Occipital lobe (tissue), 1 donor: ENCODE measurements at regions not wholly inside any gene's neighbourhood (a gene's known extent, or its start where the extent isn't known, plus 50 kb on each side); places are given as distances from the start of the nearest gene placed in this dataset.

Experiments used
- DNase-seq: peaks from one replicate; lab custom pipeline; 2025; lab: John Stamatoyannopoulos, UW

DNA sequence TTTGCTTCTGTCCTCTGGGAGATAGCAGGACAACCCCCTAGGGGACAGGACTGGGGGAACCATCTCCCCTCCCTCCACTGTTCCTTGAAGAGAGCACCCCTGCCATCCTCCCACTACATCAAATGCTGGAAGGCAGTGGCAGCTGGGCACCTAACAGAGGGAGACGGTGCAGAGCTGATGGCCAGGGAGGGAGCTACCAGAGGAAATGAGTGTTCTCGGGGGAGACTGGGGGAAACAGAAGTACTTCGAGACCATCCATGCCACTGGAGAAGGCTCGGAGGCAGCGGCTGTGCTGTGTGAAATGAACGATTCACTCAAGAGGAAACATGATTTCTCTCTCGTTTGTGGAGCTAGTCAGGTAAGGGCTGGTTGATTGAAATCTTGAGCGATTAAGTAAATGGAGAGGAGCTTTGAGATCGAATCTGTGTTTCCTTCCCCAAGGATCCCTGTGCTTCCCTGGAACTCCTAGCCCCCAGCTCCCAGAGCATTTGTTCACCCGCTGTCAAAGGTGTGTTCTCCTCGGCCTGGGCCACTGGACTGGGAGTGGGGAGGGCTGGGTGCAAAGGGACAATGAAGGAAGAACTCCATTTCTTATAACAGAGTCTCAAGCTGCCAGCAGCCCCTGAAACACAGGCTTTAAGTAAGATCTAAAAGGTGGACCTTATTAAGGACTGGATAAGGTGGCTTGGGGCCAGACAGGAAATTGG lies 261.3 kb upstream of the MOCS1 start:
- no peak for DNase-seq

DNA sequence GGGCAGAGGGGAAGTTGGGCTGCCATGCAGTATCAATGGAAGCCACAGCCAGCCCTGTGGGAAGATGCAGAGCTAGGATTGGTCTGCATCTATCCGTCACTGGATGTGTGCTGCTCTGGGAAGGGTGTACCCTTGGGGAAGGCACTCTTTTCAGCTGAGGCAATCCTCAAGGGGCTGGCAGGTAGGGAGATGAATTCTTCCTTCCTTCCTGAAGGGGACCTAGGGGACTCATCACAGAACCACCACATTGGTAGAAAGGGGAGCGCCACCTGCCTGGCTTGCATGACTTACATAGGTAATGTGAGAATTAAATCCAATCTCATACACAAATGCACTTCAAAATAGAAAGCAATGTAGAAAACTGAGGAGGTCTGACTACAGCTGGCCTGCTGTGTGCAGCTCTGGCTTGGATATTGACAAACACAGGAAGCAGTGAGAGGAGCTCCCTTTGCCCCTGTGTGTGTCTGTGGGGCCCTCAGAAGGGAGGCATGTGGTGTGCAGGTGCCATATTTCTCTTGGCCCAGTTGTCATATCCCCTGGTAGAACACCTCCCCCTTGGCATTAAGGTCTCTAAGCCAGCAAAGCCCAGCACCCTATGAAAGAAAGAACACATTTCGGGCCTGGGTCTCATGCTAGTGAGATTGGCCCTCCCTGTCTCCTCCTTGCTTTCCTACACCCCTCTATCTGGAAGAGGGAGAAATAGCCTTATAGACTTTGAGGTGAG lies 260.3 kb upstream of the MOCS1 start:
- no peak for DNase-seq

DNA sequence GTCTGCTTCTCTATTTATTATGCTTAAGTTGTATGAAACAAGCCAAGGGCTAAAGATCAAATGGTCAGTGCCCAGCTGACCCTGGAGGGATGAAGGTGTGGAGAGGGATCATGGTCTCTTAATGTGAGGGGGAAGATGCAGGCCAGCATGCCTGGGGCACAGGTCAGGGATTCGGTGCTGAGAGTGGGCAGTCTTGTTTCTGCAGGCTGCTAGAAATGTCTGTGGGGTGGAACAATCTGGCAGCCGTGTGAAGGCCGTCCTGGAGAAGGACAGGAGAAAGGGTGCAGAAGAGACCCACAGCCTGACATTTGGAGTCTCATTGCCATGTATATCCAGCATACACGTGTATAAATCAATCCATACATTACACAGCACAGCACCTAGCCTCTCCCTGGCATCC lies 258.3 kb upstream of the MOCS1 start:
- no peak for DNase-seq

DNA sequence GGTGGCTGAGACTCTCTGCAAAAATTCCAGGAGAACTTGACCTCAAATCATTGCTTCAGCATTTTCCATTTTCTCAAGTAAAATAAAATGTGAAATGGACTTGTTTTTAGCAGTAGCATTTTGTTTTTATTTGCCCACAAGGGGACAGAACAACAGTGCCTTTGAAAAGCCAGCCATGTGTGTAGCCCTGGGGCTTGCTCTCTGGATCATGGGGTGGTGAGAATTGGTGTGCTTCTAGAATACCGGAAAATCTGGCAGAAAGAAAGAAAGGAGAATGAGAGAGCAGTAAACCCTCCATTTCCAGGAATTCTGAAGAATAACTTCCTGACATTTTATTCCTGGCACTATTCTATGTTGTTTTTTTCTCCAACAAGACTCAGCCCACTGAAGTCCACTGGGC lies 254.7 kb upstream of the MOCS1 start:
- DNase-seq = no peak

DNA sequence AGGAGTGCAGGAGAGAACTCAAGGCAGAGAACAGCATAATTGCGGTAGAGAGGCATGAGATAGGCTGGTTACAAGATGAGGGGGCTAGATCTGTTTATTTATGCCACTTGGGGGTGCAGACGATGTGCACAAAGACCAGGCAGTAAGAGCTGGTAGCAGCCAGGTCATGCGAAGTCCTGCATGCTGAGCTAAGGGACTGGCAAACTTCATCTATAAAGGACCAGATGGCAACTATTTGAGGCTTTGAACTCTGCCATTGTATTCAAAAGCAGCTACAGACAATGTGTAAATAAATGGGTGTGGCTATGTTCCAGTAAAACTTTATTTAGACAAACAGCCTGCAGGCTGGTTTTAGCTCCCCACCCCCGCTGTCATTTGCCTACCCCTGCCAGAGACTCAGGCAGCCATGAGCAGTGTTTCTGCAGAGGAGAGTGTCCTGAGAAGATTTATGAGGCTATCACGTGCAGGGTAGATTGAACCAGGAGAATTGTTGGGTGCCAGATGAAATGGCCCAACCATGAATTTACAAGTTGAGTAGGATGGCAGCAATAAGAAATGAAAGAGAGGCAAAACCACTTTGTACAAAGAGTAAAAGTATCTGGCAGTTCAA lies 253.4 kb upstream of the MOCS1 start:
- no peak for DNase-seq

DNA sequence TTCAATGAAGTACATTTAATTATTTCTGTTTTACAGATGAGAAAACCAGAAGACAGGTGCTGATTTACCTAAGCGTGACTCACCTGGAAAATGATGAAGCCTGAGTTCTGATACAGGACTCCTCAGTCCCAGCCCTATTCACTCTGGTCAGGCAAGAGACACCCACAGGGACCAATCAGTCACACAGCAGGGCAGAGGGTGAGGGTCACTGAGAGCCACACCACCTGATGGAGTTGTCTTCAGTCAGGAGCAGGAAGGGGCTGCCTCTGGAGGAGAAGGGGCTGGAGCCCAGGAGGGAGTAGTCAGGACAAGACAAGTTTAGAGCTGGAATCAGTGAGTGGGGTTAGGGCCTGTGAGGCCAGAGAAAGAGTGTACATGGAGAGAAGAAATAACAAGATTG lies 251.2 kb upstream of the MOCS1 start:
- no peak for DNase-seq

DNA sequence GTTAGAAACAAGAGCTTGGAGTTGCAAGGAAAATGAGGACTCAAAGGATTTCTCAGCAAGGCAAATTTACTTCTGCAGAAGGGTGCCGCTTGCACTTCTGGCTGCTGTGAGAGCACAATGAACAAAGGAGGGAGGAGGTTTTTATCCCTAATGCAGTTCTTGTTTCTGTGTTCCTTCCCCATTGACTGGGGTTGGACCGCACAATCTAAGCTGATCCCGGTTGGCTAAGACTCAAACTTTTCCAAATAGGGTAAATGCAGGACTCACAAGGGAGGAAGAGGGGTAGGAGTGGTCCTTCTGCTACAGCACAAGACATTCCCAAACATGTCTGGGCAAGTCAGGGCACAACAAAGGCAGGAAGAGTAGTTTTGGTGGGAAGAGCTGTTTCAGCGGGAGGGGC lies 249.6 kb upstream of the MOCS1 start:
- DNase-seq = no peak

DNA sequence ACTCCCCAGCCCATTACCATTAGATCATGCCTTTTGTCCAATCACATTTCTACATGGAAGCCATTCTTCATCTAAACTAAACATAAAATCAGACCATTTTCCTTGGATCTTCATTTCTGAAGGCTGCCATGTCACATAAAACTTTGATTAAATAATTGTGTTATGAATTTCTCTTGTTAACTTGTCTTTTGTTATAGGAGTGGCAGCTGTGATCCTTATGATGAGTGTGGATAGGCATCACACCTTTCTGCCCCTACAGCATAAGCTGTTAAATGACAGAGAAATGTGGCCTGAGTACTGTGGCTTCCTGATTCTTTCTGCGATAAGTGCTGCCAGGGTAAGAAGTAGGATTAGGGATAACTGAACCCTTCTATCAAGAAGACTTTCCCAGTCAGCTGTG lies 247.1 kb upstream of the MOCS1 start:
- no peak for DNase-seq

DNA sequence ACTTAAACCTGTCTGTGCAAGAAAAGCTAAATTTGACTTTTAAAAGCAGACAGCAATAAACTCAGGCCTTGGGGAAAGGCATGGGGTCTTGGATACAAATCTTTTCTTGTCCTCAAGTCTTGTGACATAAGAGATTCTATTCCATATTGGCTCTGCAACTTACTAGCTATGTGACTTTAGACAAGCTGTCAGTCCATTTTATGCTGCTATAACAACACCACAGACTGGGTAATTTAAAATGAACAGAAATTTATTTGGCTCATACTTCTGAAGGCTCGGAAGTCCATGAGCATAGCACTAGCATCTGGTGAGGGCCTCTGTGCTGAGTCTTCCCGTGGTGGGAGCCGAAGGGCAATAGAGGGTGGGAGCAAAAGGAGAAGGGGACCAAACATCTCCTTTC lies 246.0 kb upstream of the MOCS1 start:
- no peak for DNase-seq

DNA sequence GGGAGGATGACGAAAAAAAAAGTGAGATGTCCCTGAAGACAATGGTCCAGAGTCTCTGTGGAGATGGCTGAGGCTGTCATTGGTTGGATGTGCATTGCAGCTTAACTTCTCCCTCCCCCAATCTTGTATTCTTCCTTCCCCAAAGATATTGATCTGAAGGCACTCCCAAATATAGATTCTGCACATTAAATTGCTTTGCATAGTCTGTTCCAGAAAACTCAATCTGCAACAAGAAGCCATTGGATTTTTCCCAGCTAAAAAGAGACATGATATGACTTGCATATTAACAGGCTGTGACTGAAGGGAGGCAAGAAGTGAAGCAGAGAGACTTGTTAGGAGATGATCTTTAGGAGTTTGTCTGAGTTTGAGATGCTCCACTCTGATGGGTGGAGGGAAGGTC lies 245.2 kb upstream of the MOCS1 start:
- DNase-seq = no peak

DNA sequence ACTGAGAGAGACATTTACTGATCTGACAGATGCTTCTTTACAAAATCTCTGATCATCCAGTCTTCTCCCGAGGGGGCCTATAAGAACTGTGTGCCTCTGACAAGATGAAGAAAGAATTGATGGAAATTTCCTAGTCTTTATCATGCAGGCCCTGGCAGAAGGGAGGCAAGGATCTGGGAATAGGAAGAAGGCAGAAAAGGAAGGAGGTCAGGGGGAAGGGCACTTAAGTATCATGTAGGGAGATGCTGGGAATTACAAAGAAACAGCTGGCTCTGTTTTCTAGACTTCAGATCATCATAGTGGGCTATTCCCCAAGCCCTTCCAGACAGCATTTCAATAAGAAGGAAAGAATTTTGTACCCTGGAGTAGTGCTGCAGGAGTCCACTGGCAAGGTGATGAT lies 243.3 kb upstream of the MOCS1 start:
- DNase-seq = no peak

DNA sequence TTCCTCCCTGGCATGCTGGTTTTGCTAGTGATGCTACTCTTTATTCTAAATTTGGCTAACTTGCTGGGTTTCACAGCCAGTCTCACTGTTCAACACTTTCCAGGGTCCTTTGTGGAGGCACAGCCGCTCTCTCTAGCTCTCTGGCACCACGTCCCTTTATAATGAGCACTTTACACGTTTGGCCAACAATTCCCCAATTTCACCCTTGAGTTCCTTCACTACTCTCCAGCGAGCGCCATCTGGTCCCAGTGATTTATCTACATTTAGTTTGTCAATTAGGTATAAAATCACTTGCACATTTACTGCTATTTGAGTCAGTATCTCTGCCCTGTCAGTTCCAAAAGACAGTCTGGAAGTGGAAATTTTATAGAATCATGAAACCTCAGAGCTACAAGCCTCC lies 241.9 kb upstream of the MOCS1 start:
- DNase-seq = no peak

DNA sequence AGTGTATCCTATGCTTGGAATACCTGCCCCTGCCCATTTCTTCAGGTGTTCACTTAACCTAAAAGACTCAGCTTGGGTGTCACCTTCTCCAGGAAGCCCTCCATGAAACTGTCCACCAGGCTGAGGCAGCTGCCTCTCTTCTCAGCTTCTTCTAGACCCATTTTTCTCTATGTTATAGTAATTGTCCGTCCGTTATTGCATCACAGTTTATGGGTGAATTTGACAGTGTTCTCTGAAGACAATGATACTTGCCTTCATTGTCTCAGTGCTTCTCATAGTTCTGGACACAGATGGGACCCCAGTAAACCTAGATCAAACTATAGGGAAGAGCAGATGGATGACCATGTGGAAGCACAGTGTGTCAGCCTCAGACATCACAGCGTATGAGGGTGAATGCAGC lies 238.0 kb upstream of the MOCS1 start:
- no peak for DNase-seq

DNA sequence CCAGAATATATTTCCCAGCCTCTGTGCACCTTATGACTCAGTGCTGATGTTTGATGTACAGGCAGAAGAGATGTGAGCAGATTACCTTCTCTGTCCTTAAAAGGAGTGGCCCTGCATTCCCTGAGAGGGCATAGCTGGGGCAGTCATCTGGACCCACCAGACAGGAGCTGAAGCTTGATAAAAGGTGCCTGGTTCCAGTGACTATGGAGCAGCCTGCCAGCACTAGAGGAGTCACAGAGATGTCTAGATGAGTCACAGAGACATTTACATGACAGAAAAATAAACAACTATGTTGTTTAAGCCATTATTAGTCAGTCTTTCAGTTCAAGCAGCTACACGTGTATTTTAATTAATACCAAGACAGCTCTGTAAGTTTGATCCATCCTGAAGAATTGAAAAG lies 237.1 kb upstream of the MOCS1 start:
- DNase-seq = no peak

DNA sequence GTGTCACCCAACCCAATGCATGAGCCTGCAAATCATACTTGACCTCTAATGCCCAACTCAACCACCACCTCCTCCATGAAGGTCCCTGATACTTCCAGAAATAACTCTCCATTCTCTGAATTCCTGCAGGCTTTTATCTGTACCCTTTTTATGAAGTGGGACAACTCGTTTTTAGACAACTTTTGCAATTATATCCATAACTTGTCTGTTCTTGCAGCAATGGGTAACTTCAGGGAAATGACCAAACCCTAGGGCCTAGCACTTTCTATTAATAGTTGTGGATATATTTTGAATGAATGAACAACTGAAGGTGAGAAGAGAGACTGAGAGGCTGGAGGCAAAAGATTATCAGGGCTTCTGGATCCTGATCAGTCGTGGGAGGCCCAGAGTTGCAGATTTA lies 236.6 kb upstream of the MOCS1 start:
- DNase-seq = no peak

DNA sequence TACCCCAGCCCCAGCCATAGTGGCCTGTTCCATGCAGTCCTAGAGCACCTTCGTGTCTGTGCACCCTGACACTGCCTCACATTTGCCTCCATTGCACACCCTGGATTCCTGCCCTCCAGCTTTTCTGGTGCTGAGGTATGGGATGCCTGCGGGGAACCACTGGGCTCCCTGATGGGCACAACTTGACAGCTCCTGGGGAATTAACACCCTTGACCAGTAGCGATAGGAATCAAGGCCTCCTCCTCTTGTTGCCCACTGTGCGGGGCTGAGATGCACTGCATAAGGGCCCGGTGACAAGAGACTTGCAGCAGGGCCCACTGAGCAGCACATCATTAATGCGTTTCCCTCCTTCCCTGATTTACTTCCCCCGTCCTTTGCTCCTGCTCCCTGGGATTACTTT lies 235.6 kb upstream of the MOCS1 start:
- no peak for DNase-seq

DNA sequence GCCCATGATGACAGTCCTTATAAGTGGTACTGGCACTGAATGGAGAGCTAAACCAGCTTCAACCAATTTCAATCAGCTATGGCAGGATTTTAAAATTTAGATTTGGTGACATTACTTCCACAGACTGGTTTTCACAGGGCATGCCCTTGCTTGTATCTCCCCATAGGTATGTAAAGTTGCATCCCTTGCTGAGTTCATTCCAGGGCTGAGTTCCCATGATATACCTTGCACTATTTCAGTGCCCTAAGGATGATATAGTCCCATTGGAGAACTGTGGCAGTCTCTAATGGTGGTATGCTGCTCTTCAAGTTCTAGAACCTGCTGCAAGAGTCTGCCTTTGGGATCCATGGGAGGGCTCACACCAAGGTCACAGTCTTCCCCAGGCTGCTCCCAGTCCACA lies 232.7 kb upstream of the MOCS1 start:
- DNase-seq = no peak

DNA sequence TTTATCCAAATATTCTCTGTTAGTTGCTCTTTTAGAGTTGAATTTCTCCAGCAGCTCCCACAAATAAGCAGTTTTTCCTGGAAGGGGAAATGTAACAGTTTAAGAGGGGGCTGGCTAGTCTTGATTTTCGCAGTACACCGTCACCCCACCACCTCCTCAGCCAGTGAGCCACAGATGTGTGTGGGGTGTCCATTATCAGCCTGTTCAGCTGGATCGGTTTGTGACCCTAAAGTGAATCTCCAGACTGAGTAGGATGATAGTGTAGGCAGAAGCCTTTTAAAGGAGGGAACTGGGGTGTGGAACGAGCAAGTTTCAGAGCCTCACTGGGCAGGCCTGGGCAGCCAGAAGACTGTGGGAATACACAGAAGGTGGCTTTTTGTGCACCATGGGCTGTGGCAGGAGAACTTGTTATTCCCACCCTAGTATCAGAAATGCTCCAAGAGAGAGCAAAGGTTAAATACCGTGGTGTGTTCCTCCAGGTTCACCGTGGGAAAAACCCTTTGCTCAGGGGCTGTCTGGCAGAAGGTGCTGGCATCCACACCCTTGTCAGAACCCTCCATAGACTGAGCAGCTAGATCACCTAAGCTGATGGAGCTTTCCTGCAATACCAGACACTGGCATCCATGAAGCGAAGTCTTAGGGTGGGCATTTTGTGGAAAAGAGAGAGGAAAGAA lies 230.9 kb upstream of the MOCS1 start:
- DNase-seq = no peak

DNA sequence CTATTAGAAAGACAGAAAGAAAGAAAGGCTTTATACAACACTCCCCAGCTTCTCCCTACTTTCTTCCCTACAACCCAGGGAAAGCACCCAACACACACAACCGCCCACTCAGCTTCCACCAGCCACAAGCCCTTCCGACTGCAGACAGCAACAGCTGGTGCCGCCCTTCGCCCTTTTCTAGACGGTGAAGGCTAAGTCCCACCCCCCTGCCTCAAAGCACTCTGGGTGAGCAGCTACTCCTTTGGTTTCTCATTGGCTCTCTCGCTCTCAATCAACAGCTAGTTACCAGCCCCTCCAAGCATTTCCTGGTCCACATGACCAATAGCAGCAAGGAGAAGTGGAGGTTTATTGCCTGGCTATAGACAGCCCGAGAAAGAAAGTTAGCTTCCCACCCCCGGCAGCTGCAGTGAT lies 230.1 kb upstream of the MOCS1 start:
- DNase-seq = peak; percentile 76

DNA sequence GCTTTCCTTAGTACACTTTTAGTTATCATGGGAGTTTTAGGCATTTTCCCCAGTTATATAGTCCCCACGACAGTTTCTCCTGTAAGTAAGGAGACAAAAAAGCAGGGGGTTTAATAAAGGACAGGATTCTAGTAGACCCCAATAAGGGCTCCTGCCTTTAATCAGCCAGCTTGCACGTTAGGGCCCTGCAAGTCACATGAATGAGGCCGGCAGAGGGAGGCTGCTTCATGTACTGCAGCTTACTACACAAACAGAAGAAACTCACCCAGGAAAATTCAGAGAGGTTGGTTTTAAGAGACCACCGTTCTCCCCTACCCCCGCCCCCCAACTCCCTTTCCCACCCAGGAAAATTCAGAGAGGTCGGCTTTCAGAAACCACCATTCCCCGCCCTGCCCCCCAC lies 229.7 kb upstream of the MOCS1 start:
- no peak for DNase-seq

DNA sequence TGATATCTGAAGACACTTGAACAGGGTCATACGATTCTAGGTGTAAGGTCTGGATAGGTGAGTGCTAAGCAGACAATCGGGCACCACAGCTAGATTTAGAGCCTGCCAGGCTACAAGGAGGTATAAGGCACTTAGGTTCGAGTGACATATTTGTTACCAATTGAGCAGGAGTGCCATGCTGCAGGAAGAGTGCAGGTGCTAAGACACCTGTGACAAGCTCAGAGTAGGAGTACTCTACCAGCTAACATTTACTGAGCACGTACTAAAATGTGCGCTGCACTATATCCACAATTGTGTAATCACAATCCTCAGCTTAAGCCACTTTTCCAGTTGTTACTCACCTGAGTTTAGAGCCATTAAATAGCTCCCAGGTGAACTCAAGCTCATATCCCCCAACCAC lies 227.8 kb upstream of the MOCS1 start:
- no peak for DNase-seq

DNA sequence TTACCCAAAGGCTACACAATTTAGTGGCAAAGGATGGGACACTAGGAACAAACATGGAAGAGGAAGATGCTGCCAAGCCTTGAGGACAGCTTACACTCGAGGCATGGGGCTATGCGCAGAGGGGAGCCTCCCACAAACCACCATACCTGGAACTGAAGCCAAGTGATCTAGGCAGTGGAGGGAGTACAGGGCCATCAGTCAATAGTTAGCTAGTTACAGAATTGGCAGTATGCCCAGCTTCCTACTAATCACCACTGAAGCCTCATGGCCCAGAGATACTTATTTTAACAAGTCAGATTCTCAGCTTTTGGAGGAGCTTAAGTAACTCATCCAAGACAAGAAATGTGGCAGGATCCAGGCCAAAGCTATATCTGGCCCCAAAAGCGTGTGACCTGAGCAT lies 226.6 kb upstream of the MOCS1 start:
- no peak for DNase-seq

DNA sequence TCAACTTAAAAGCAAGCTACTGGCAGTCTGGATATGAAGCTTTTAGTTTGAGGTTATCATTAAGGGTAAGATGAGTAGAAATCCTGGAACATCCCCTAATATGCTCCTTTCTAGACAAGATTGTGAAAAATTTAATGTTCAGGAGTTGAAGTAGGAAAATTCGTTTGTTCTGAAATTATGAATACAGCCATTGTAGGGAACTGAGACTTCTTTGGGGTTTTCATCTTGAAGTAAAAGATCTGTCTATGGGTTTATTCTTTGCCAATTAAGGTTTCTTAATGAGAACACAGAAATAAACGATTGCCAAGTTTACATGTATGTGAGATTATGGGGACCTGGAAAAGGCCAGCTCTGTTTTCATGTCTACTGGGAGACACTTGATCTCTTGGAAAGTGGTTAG lies 225.6 kb upstream of the MOCS1 start:
- no peak for DNase-seq
